DND-41 (cell line): ENCODE measurements at regions not wholly inside any gene's neighbourhood (a gene's known extent, or its start where the extent isn't known, plus 50 kb on each side); places are given as distances from the start of the nearest gene placed in this dataset.

Source experiments
- CTCF ChIP-seq: IDR thresholded peaks from 2 replicates; pipeline ENCODE4 v1.5.1; 2012; ENCODE audit warnings: borderline replicate concordance, low read length, moderate library complexity, mild to moderate bottlenecking; ENCODE audit not compliant: poor library complexity, severe bottlenecking; ENCODE audit errors: extremely low read depth
- EZH2 ChIP-seq: IDR thresholded peaks from 3 replicates; pipeline ENCODE4 v1.6.1; 2012; ENCODE audit warnings: borderline replicate concordance, low read depth, mild to moderate bottlenecking, moderate library complexity, low read length, inconsistent platforms; ENCODE audit not compliant: severe bottlenecking

DNA sequence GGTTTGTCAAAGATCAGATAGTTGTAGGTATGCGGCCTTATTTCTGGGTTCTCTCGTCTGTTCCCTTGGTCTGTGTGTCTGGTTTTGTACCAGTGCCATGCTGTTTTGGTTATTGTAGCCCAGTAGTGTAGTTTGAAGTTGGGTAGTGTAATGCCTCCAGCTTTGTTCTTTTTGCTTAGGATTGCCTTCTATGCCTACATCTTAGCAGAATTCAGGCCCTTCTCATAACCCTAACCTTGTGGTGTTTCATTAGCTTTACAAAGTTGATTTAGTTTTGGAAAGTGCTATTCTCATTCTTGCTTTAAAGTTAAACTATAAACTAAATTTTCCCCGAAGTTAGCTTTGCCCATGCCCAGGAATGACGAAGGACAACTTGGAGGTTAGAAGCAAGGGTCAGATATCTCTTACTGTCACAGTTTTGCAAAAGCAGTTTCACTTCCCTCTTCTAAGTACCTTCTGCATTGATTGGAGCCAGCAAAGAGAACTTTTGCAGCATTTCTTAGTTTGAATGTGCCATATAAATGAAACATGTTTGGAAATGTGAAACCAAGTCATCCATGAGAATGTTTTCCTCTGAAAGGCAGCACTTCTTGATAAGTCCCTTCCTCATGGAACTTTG, 274.3 kb upstream of the DMRT1 start:
- TF ChIP-seq EZH2: no peak
- no peak for TF ChIP-seq CTCF
